HEK293 (cell line): ENCODE measurements at regions not wholly inside any gene's neighbourhood (a gene's known extent, or its start where the extent isn't known, plus 50 kb on each side); places are given as distances from the start of the nearest gene placed in this dataset.

Experiments used
- BCL11A ChIP-seq: fragments of 450-650 bp; formaldehyde crosslinking; IDR thresholded peaks from 2 replicates; pipeline ENCODE4 v1.5.1; 2016; ENCODE audit warnings: low read depth, missing biosample characterization, missing genetic modification characterization
- GLI4 ChIP-seq: fragments of 450-650 bp; formaldehyde crosslinking; IDR thresholded peaks from 2 replicates; pipeline ENCODE4 v1.5.1; 2016; ENCODE audit warnings: missing biosample characterization, missing genetic modification characterization
- RBAK ChIP-seq: fragments of 450-650 bp; formaldehyde crosslinking; IDR thresholded peaks from 2 replicates; pipeline ENCODE4 v1.5.1; 2016; ENCODE audit warnings: missing biosample characterization, missing genetic modification characterization
- ZNF2 ChIP-seq: fragments of 450-650 bp; formaldehyde crosslinking; IDR thresholded peaks from 2 replicates; pipeline ENCODE4 v1.5.1; 2016; ENCODE audit warnings: missing biosample characterization, missing genetic modification characterization
- ZNF274 ChIP-seq, 2 experiments: fragments of 200-500 bp in 1 of 2; fragments of 450-650 bp in 1 of 2; sonication (Bioruptor generic) in 1 of 2; formaldehyde crosslinking in 1 of 2; IDR thresholded peaks; 2 replicates each; pipeline versions ENCODE4 v1.5.1 to v1.6.1; 2014 to 2016; ENCODE audit warnings: borderline replicate concordance in 1 of 2, inconsistent platforms in 1 of 2, low read length in 1 of 2, missing biosample characterization in 1 of 2, missing genetic modification characterization in 1 of 2
- ZNF843 ChIP-seq: fragments of 450-650 bp; formaldehyde crosslinking; IDR thresholded peaks from 2 replicates; pipeline ENCODE4 v1.5.1; 2016; ENCODE audit warnings: missing biosample characterization, missing genetic modification characterization
- ZSCAN23 ChIP-seq: fragments of 450-650 bp; formaldehyde crosslinking; IDR thresholded peaks from 2 replicates; pipeline ENCODE4 v1.5.1; 2016; ENCODE audit warnings: missing biosample characterization, missing genetic modification characterization
- TF ChIP-seq, protein P1 (sequence below): fragments of 450-650 bp; formaldehyde crosslinking; optimal IDR thresholded peaks from 2 replicates; pipeline ENCODE3; 2016; ENCODE audit warnings: missing biosample characterization, mild to moderate bottlenecking, missing genetic modification characterization
- TF ChIP-seq, protein P2 (sequence below): fragments of 450-650 bp; formaldehyde crosslinking; IDR thresholded peaks from 2 replicates; pipeline ENCODE4 v1.5.1; 2016; ENCODE audit warnings: missing biosample characterization, missing genetic modification characterization
- TF ChIP-seq, protein P3 (sequence below): fragments of 450-650 bp; formaldehyde crosslinking; IDR thresholded peaks from 2 replicates; pipeline ENCODE4 v1.5.1; 2017; ENCODE audit warnings: missing biosample characterization, missing genetic modification characterization
- TF ChIP-seq, protein P4 (sequence below): fragments of 450-650 bp; formaldehyde crosslinking; IDR thresholded peaks from 2 replicates; pipeline ENCODE4 v1.5.1; 2016; ENCODE audit warnings: missing biosample characterization, missing genetic modification characterization
- TF ChIP-seq, protein P5 (sequence below): fragments of 450-650 bp; formaldehyde crosslinking; IDR thresholded peaks from 2 replicates; pipeline ENCODE4 v1.5.1; 2016; ENCODE audit warnings: missing biosample characterization, missing genetic modification characterization

DNA sequence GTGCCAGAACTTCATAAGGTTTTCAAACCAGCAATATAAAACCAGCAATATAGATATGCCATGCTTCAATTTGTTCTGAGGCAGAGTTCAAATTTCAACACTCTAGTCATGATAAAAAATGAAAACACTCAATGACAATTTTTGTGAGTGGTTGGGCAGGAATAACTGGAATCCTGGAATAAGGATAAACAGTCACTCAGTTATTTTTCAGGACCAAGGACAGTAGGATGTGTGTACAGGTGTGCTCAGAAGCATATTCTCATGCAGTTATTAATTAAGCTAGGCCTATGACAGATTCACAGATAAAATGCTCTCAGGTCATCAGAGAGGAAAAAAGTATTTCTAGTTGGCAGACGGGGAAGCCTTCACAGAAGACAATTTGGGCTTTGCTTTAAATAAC, 117.3 kb upstream of the PPP2R2B start:
- TF ChIP-seq, protein P1, sequence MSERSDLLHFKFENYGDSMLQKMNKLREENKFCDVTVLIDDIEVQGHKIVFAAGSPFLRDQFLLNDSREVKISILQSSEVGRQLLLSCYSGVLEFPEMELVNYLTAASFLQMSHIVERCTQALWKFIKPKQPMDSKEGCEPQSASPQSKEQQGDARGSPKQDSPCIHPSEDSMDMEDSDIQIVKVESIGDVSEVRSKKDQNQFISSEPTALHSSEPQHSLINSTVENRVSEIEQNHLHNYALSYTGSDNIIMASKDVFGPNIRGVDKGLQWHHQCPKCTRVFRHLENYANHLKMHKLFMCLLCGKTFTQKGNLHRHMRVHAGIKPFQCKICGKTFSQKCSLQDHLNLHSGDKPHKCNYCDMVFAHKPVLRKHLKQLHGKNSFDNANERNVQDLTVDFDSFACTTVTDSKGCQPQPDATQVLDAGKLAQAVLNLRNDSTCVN (tag by site-specific recombination): no peak
- TF ChIP-seq ZNF843 (tag by site-specific recombination) (no peak), ZNF2 (tag by site-specific recombination) (no peak), ZNF274 (IDR thresholded peaks at IDR 0.05; ENCODE audit: low read length) (no peak), ZNF274 (tag by site-specific recombination; IDR thresholded peaks at IDR 0.05; ENCODE audit: borderline replicate concordance) (no peak), ZSCAN23 (tag by site-specific recombination) (no peak), GLI4 (no peak), BCL11A (tag by site-specific recombination) (no peak), RBAK (tag by site-specific recombination) (no peak)
- TF ChIP-seq, protein P2, sequence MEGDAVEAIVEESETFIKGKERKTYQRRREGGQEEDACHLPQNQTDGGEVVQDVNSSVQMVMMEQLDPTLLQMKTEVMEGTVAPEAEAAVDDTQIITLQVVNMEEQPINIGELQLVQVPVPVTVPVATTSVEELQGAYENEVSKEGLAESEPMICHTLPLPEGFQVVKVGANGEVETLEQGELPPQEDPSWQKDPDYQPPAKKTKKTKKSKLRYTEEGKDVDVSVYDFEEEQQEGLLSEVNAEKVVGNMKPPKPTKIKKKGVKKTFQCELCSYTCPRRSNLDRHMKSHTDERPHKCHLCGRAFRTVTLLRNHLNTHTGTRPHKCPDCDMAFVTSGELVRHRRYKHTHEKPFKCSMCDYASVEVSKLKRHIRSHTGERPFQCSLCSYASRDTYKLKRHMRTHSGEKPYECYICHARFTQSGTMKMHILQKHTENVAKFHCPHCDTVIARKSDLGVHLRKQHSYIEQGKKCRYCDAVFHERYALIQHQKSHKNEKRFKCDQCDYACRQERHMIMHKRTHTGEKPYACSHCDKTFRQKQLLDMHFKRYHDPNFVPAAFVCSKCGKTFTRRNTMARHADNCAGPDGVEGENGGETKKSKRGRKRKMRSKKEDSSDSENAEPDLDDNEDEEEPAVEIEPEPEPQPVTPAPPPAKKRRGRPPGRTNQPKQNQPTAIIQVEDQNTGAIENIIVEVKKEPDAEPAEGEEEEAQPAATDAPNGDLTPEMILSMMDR: no peak
- TF ChIP-seq, protein P3, sequence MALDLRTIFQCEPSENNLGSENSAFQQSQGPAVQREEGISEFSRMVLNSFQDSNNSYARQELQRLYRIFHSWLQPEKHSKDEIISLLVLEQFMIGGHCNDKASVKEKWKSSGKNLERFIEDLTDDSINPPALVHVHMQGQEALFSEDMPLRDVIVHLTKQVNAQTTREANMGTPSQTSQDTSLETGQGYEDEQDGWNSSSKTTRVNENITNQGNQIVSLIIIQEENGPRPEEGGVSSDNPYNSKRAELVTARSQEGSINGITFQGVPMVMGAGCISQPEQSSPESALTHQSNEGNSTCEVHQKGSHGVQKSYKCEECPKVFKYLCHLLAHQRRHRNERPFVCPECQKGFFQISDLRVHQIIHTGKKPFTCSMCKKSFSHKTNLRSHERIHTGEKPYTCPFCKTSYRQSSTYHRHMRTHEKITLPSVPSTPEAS: no peak
- TF ChIP-seq, protein P4, sequence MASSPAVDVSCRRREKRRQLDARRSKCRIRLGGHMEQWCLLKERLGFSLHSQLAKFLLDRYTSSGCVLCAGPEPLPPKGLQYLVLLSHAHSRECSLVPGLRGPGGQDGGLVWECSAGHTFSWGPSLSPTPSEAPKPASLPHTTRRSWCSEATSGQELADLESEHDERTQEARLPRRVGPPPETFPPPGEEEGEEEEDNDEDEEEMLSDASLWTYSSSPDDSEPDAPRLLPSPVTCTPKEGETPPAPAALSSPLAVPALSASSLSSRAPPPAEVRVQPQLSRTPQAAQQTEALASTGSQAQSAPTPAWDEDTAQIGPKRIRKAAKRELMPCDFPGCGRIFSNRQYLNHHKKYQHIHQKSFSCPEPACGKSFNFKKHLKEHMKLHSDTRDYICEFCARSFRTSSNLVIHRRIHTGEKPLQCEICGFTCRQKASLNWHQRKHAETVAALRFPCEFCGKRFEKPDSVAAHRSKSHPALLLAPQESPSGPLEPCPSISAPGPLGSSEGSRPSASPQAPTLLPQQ: no peak
- TF ChIP-seq, protein P5, sequence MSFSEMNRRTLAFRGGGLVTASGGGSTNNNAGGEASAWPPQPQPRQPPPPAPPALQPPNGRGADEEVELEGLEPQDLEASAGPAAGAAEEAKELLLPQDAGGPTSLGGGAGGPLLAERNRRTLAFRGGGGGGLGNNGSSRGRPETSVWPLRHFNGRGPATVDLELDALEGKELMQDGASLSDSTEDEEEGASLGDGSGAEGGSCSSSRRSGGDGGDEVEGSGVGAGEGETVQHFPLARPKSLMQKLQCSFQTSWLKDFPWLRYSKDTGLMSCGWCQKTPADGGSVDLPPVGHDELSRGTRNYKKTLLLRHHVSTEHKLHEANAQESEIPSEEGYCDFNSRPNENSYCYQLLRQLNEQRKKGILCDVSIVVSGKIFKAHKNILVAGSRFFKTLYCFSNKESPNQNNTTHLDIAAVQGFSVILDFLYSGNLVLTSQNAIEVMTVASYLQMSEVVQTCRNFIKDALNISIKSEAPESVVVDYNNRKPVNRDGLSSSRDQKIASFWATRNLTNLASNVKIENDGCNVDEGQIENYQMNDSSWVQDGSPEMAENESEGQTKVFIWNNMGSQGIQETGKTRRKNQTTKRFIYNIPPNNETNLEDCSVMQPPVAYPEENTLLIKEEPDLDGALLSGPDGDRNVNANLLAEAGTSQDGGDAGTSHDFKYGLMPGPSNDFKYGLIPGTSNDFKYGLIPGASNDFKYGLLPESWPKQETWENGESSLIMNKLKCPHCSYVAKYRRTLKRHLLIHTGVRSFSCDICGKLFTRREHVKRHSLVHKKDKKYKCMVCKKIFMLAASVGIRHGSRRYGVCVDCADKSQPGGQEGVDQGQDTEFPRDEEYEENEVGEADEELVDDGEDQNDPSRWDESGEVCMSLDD (tag by site-specific recombination): no peak
